ENCODE measurements at regions not wholly inside any gene's neighbourhood (a gene's known extent, or its start where the extent isn't known, plus 50 kb on each side); places are given as distances from the start of the nearest gene placed in this dataset.

DNA sequence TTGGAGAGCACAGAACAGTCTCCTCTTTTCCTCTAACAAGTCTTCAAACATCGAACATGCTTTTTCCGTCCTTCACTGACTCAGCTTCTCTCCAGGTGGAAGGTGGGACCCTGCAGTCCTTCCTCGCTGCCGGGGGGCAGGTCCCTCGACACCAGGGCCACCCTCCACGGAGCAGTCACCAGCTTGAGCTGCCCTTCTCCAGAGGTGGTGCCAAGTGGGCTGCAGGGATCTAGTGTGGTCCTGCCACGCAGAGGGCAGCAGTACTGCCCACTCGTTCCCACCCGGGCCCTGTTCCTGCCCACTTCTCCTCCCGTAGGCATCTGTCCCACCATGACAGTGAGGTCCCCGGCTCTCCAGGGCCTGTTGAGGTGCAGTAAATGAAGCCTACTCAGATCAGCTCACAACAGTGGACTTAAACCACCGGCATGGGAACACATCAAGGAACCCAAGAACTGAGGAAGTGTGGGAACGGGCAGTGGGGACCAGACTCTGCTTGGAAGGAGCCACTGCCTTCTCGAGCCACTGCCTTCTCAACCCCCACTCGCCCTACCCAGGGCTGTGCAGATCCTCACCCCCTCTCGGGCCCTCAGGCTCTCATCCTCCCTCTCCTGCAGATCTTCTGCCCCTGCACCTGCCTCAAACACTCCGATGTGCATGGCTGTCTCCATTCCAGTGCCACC is 153.9 kb downstream of the OAT start:
- DNase-seq (ENCODE audit: low read depth in 2 of 2) = no peak

DNA sequence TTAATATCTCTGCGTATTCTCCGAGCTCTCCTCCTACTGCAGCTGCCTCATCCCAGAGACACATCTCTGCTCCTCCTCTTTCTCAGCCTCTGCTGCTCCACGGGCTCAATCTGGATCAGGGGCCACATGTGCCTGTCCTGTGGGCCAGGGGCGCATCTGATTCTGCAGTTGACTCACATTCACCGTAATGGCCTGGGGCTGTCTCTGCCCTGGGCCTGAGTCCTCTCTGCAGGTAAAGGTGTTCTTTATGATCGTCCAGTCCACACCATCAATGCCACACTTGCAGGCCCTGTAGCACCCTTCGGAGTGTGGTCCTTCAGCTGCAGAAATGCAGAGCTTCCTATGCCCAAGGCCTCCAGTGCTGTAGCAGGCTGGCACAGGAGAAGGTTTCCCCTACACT is 154.5 kb downstream of the OAT start:
- no peak for DNase-seq (ENCODE audit: low read depth in 2 of 2)

DNA sequence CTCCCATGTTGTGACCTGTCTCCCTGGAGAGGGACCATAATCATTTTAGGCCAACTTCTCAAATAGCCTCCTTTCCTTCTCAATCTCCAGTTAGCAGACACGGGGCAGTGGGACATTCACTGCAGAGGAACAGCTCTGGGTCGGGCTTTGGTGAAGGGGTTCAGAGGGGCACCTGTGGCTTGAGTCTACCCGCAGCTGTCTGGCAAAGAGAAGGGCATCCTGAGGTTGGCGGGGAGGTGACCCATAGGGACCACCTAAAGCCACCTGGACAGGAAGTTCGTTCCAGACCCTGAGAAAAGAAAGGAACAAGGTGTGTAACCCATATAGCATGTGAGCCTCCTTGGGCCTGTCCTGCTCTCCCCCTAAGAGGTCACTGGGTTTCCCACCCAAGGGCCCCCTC is 155.0 kb downstream of the OAT start:
- DNase-seq (ENCODE audit: low read depth in 2 of 2) = no peak

DNA sequence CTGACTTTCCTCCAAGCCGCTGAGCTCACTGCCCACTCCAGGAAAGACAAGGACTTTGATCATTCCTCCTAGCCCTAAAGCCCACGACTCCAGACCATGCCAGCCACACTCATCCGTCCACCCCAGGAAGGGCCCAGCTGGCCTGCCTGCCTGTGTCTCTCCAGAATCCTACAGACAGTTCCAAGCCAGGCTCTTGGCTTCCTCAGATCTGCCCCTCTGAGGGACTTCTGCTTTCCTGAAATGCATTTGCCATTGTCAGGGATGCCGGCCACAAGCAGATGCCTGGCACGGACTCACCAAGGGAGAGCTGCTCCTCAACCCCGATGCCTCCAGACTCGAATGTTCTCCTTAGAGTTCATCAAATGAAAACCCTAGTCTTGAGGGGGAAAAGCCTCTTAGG is 155.8 kb downstream of the OAT start:
- DNase-seq (ENCODE audit: low read depth in 2 of 2) = no peak

DNA sequence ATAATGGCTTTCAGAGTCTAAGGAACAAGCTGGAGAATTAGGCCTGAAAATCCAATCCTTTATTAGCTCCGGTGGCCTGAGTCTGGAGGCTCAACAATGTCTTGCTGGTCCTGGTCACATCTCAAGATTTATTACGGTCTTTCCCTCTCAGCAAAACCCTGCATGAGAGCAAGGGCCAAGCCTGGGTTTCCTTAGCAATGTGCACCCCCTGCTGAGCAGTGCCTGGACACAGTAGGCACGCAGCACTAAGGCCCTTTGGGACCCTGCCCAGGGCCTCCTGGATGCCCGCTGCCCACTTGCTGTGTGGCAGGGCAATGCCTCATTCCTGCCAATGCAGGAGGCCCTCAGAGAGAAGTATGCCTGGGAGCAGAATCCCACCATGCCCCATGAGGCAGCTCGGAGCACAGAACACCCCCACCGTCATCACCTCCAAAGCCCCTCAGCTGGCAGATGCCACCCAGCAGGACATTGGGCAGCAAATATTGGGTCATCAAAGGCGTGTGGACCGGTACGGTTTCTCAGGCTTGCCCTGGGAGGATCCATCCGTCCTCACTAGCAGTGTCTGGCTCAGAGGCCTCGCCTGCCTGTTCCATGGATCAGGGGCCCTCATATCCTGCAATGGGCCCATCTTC is 156.4 kb downstream of the OAT start:
- DNase-seq (ENCODE audit: low read depth in 2 of 2) = no peak

DNA sequence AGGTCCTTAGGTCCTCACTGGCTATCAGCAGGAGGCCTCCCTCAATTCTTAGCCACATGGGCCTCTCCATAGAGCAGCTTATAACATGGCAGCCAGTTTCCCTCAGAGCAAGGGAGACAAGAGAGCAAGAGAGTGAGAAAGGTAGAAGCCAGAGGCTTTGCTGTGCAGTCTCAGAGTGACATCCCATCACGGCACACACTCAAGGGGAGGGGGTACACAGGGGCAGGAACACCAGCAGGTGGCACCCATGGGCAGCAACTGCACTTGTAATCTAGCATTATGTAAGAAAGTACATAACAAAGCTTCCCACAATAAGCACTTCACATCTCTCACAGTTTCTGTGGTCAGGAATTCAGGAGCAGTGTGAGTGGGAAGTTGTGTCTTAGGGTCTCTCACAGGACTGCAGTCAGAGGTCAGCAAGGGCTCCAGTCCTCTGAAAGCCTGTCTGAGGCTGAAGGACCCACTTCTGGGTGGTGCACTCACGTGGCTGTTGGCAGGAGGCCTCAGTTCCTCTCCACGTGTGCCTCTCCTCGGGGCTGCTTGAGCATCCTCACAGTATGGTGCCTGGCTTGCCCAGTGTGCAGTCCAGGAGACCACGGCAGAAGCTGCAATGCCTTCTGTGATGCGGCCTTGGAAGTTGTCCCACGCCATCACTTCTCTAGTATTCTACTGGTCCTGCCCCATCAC is 159.4 kb downstream of the OAT start:
- DNase-seq (ENCODE audit: low read depth in 2 of 2) = no peak

DNA sequence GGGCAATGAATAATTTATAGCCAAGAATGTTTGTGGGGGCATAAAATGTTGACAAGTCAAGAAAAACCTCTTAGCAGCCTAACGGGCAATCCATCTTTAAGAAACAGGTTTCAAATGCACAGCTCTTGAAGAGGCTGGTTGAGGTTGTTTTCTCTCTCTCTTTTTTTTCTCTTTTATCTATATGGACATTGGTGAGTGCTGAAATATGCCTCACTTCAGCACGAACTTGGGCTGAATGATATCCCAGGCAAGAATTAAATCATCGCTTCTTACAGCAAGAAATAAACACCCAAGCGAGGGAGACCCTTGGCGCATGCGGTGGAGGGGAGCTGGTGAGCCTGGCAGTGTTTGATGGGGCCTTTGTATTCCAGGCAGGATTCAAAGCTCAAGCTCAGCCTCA is 160.9 kb downstream of the OAT start:
- no peak for DNase-seq (ENCODE audit: low read depth in 2 of 2)

DNA sequence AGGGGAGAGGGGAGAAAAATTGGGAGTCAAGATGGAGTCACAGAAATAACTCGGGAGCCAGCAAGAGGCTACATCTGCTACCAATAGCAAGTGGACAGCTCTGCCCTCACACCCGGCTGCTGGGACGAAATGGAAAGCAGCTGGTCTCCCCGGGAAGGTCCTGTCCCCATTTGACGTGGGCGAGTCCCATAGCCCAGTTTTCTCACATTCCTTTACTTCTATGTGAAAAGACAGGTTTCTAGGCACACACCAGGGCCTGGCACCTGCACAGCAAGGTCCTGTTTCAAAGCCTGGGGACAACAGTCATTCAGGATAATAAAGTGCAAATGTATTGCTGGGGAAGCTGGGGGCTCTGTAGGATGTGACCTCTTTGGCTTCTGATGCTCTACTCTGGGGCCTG is 162.6 kb downstream of the OAT start:
- no peak for DNase-seq (ENCODE audit: low read depth in 2 of 2)

DNA sequence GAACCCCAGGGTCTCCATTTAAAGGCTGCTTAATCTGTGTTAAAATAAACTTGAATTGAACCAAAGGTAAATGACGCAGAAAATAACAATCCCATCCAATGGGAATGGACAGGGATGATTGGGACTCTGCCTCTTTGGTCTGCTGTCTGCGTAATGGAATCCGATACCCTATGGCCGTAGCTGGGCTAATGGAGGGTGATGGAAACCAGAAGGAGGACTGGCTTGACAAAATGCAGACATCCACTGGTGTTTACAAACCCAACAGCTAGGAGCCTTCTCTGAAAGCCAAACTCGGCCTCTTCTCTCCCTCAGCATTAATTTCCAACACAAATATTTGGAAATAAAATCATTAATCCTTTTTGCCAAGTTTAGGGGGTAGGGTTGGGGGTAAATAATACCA is 162.2 kb upstream of the CHST15 start:
- DNase-seq (ENCODE audit: low read depth in 2 of 2) = no peak

DNA sequence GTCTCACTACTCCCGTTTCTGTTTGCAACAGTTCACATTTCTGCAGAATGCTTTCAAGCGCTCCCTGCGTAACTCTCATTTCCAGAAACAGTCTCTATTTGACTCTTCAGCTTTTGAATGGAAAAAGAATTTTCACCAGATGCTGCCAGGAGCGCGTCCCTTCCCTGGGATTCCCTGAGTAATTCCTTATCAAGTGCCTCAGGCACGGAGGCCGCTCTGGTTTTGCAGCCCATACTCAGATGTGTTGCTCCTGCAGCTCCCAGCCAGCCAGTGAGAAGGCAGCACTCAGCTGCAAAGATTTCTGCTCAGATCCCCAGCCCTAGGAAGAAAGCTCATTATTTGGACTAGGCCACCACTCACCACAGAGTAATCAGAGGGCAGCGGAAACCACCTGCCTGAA is 161.1 kb upstream of the CHST15 start:
- DNase-seq (ENCODE audit: low read depth in 2 of 2) = no peak

DNA sequence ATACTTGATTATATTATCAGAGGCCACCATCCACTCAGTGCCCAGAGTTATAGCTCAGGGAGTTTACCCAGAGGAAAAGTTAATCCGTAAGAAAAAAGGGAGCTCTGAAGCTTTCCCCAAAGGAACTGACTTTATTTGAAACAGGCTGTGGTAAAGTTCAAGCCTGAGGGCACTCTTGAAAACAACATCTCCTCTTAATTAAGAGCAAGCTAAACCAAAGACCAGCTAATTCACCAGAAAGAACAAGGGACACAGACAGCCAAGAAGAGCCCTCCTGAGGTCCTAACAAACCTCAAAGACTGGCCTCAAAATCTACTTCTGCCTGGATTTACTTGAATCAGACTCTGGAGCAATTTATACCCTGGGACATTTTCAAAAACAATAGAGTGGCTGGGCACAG is 159.6 kb upstream of the CHST15 start:
- no peak for DNase-seq (ENCODE audit: low read depth in 2 of 2)

DNA sequence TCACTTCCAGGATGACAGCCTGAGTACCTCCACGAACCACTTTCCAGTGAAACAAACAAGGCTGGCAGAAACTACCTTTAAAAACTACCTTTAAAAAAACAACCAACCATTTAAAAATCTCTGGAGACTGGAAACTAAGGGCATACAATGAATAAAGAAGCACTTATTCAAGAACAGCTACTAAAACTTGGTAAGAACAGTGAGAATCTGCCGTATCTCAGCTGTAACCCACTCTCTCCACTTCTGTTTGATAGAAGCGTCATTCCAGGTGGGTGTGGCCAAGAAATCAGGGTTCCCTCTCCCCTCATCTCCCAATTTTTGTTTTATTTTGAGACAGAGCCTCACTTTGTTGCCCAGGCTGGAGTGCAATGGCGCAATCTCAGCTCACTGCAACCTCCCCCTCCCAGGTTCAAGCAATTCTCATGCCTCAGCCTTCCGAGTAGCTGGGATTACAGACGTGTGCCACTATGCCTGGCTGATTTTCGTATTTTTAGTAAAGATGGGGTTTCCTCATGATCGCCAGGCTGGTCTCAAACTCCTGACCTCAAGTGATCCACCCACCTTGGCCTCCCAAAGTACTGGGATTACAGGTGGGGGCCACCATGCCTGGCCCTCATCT is 158.8 kb upstream of the CHST15 start:
- DNase-seq (ENCODE audit: low read depth in 2 of 2) = no peak

DNA sequence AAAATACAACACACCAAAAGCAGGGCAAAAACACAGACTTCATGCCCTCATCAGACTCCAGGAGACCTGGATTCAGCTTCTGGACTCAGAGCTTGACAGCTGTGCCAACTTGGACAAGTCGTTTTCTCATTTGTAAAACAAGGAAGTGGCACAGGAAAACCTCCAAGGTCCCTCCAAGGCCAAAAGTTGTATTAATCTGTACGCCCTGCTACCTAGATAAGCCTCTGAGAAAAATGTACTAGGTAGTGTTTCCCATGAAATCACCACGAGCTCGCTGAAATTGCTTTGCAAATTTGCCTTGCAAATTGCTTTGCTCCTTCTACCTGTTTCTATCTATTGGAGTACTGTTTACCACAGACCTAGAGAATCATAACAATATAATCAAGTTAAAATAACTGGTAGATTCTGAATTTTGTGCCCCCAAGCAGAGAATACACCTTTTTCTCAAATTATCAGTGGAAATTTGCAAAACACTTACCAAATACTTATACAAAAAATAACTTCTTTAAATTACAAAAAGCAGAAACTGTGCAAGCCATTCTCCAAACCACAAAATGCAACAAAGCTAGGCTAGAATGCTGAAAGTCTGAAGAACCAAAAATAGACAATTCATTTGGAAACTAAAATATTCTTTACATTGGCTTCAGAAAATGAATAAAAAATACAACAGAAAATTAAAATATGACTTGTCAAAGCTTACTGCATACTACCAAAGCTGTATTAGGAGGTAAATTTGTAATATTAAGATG is 158.1 kb upstream of the CHST15 start:
- no peak for DNase-seq (ENCODE audit: low read depth in 2 of 2)

DNA sequence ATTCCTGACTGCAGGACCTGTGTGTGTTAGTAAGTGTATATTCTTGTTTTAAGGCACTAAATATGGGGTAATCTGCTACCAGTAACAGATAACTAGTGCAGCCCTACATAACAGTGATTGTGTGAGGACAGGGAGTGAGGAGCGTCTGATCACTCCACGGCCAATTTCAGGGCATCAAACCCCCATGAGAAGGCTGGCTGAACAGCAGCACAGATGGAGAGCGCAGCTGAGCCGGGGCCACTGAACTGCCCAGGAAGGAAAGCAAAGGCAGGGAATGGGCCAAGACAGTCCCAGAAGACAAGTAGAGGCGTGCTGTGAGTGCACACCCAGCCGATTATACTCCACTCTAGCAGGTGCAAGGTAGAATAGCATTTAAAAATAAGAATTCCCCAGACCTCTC is 157.1 kb upstream of the CHST15 start:
- no peak for DNase-seq (ENCODE audit: low read depth in 2 of 2)

DNA sequence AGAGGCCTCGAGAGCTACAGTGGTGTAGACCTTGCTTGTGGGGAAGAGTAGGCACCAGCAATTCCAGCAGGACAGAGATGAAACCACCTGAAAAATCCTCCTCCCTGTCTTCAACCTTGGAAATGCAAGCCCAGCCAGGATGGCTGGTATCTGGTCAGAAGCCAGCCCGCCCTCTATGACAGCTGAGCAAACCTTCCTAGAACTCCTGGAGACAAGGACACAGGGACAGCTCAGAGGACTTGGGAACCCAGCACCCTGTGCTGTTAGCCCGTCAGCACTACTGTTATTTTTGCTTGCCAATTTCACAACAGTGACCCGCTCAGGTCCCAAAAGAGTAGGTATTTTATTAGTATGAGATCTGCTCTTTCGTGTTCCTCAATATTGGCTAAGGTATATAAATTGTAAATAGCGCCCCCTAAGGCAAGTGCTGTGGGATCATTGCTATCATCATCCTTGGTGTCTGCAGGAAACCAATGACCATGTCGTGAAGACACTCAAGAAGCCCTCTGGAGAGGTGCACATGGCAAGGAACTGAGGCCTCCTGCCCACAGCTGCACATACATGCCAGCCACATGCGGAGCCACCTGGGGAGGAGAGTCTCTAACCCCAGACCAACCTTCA is 156.5 kb upstream of the CHST15 start:
- DNase-seq (ENCODE audit: low read depth in 2 of 2) = no peak

DNA sequence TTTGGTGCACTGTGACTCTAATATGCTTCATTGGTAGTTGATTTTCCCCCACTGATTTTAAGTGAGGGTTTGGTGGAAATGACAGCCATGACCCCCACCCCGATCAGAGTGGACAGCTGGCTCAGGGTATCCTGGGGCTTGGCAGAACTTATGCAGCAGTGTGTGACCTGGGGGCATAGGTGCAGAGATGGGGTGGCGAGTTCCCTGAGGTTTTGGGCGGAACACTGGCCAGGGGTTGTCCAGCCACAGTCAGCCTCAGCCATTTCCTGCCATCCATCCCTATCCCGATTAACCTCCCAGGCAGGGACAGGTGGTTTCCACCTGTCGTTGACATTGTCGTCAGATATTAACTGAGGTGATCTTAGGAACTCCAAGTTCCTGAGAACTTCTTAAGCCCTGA is 155.8 kb upstream of the CHST15 start:
- DNase-seq (ENCODE audit: low read depth in 2 of 2) = no peak

DNA sequence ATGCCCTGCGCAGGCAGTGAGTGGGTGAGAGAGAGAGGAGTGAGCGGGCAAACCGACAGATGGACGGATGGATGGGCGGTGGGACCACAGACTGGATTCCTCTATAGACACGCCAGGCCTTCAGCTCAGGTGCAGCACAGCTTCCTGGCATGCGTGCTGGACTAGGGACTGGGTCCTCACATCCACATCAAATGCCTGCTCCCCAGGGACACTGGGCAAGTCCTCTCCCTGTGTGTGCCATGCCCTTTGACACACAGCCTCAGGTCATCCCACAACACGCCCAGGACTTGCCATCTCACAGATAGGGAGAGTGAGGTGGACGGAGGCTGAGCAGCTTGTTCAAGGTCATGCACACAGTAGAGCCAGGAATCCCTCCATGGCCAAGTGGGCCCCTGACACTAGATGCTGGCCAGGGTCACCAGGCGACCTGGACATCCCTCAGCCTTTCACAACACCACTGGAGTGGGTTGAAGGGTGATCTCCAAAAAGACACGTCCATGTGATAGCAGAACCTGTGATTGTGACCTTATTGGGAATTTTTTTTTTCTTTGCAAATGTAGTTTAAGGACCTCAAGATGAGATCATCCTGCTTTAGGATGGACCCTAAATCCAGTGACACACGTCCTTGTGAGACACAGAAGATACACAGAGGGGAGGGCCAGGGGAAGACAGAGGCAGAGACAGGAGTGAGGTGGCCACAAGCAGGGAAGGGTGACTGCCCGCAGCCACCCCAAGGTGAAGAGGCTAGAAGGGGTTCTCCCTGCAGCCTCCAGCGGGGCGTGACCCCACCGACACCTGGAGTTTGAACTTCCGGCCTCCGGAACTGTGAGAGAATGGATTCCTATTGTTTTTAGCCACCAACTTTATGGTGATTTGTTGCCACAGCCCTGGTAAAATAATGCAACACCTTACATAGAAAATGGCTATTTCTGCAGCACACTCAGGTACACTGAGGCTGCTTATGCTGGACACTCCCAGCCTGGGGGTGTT is 155.0 kb upstream of the CHST15 start:
- DNase-seq (ENCODE audit: low read depth in 2 of 2) = no peak

DNA sequence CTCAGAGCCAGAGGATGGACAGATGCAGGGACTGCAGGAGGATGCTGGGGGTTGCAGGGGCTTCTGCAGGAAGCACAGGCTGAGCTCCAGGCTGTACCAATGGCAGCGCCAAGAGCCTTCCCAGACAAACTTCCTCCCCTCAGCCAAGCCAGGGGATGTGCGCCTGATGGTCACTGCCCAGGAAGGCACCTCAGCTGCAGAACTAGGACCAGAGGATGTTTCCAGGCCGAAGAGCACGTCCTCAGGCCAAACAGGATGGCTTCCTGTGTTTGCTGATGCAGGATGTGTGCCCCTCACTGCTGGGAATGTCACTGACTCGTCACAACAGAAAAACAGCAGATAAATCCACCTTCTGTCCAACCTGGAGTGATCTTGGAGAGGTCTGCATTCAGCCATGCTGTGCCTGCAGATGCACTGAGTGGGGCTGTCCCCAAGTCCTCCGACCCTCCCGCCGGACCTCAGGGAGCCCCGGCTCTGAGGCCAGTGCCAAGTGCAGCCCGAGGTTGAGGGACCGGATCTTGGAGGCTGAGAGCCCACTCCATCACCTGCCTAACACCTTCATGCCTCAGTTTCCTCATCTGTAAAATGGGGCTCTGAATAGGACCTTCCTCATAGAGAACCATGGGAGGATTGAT is 152.5 kb upstream of the CHST15 start:
- no peak for DNase-seq (ENCODE audit: low read depth in 2 of 2)

DNA sequence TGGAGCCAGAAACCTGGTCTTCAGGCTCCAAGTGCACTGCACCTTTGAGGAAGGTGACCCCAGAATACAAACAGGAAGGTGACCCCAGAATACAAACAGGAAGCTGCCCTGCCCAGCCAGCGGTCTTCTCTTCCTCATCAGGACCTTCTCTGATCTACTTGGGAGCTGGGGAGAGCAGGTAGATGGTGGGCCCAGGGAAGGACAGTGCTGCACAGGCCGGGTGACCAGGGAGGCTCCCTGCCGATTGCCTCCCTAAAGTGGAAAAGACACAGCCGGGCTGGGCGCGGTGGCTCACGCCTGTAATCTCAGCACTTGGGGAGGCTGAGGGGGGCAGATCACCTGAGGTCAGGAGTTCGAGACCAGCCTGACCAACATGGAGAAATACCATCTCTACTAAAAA is 151.8 kb upstream of the CHST15 start:
- no peak for DNase-seq (ENCODE audit: low read depth in 2 of 2)

DNA sequence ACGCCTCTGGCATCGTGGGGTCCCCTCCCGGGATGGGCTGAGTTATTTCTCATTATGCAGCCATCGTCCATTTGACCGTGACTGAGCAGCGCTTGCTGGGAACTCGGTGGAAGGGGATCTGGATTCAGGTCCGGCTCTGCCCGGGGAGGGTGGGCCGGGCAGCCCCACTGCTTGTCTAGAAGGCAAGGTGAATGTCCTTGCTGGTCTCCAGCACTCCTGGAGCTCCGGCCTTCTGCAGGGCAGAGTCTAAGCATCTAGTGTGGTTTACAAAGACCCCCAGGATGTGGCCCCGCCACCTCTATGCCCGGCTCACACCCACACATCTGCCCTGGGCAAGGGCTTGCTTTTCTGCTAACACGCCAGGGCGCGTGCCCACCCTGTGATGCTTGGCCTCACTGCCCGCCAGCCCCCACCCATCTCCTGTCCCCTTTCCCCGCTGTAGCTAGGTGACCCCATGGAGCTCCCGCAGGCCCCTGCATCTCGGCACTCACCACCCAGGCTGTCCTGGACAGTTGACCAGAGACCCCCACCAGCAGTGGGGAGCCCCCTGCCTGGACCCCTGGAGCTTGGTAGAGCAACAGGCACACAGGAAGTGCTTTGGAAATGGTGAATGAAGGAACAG is 151.0 kb upstream of the CHST15 start:
- DNase-seq (ENCODE audit: low read depth in 2 of 2) = no peak

All from fibroblast of skin of left quadriceps (primary cell).